Neuronal stem cell (in vitro differentiated cells): ENCODE measurements at regions not wholly inside any gene's neighbourhood (a gene's known extent, or its start where the extent isn't known, plus 50 kb on each side); places are given as distances from the start of the nearest gene placed in this dataset.

Experiments
- DNase-seq: peaks from one replicate; pipeline ENCODE4 v3.0.0-alpha.2; 2013; ENCODE audit warnings: low spot score
- H2AFZ ChIP-seq: one replicate; pipeline ENCODE4 v1.6.1; 2013; ENCODE audit warnings: mild to moderate bottlenecking, low read length, inconsistent platforms
- H2AK5ac ChIP-seq: 2 replicates; pipeline ENCODE4 v1.6.1; 2013; ENCODE audit warnings: low read depth, mild to moderate bottlenecking, inconsistent platforms, low read length, moderate library complexity, mixed read lengths
- H2BK120ac ChIP-seq: 2 replicates; pipeline ENCODE4 v1.6.1; 2013; ENCODE audit warnings: low read depth, mild to moderate bottlenecking, inconsistent platforms, low read length, moderate library complexity, mixed read lengths
- H2BK12ac ChIP-seq: one replicate; pipeline ENCODE4 v1.6.1; 2013; ENCODE audit warnings: low read length, inconsistent platforms
- H2BK15ac ChIP-seq: 2 replicates; pipeline ENCODE4 v1.6.1; 2013; ENCODE audit warnings: mild to moderate bottlenecking, low read length, inconsistent platforms, mixed read lengths
- H2BK5ac ChIP-seq: one replicate; pipeline ENCODE4 v1.6.1; 2013; ENCODE audit warnings: inconsistent platforms, mild to moderate bottlenecking, low read length, moderate library complexity
- H3K14ac ChIP-seq: one replicate; pipeline ENCODE4 v1.6.1; 2013; ENCODE audit warnings: low read length, inconsistent platforms
- H3K18ac ChIP-seq: 2 replicates; pipeline ENCODE4 v1.6.1; 2013; ENCODE audit warnings: low read length, inconsistent platforms
- H3K23ac ChIP-seq: 2 replicates; pipeline ENCODE4 v1.6.1; 2013; ENCODE audit warnings: low read depth, mild to moderate bottlenecking, mixed read lengths, low read length, inconsistent platforms; ENCODE audit not compliant: poor library complexity
- H3K27ac ChIP-seq: replicated peaks from 3 replicates; pipeline ENCODE4 v1.5.1; 2013; ENCODE audit warnings: low read length, inconsistent platforms
- H3K27me3 ChIP-seq, 3 experiments: 2 replicates each; pipeline ENCODE4 v1.6.1; 2013; ENCODE audit warnings: low read length in 3 of 3, mild to moderate bottlenecking in 2 of 3, inconsistent platforms in 1 of 3, low read depth in 1 of 3, mixed read lengths in 1 of 3, moderate library complexity in 1 of 3; ENCODE audit not compliant: control insufficient read depth in 3 of 3, insufficient read depth in 3 of 3
- H3K36me3 ChIP-seq, 2 donors: replicated peaks in 1 of 2; 2 replicates each; pipeline ENCODE4 v1.6.1; 2013; ENCODE audit warnings: low read length in 2 of 2; ENCODE audit not compliant: control insufficient read depth in 2 of 2, insufficient read depth in 2 of 2
- H3K4ac ChIP-seq: 2 replicates; pipeline ENCODE4 v1.6.1; 2013; ENCODE audit warnings: inconsistent platforms, mild to moderate bottlenecking, low read length, moderate library complexity
- H3K4me1 ChIP-seq, 2 donors: 1 replicate in 1 of 2; 2 replicates in 1 of 2; pipeline ENCODE4 v1.6.1; 2013; ENCODE audit warnings: low read length in 2 of 2, low read depth in 1 of 2; ENCODE audit not compliant: control insufficient read depth in 2 of 2, insufficient read depth in 1 of 2
- H3K4me2 ChIP-seq: one replicate; pipeline ENCODE4 v1.6.1; 2013; ENCODE audit warnings: mild to moderate bottlenecking, low read length, inconsistent platforms; ENCODE audit not compliant: insufficient read depth, poor library complexity, severe bottlenecking
- H3K4me3 ChIP-seq, 2 donors: 2 replicates each; pipeline ENCODE4 v1.5.1; 2013; ENCODE audit warnings: low read length in 2 of 2, mild to moderate bottlenecking in 2 of 2, inconsistent platforms in 1 of 2, moderate library complexity in 1 of 2
- H3K79me1 ChIP-seq: one replicate; pipeline ENCODE4 v1.6.1; 2013; ENCODE audit warnings: low read depth, mild to moderate bottlenecking, inconsistent platforms, low read length, moderate library complexity
- H3K9ac ChIP-seq: one replicate; pipeline ENCODE4 v1.6.1; 2013; ENCODE audit warnings: mild to moderate bottlenecking, low read depth, low read length, inconsistent platforms; ENCODE audit not compliant: poor library complexity
- H3K9me3 ChIP-seq, 2 donors: replicated peaks in 1 of 2; 2 replicates each; pipeline versions ENCODE3 to v1.6.1; 2013; ENCODE audit warnings: low read length in 2 of 2, mild to moderate bottlenecking in 2 of 2, inconsistent platforms in 1 of 2, low read depth in 1 of 2, mixed read lengths in 1 of 2, moderate library complexity in 1 of 2; ENCODE audit not compliant: control insufficient read depth in 2 of 2, insufficient read depth in 1 of 2
- H4K8ac ChIP-seq: one replicate; pipeline ENCODE4 v1.6.1; 2013; ENCODE audit warnings: low read depth, mild to moderate bottlenecking, inconsistent platforms, low read length, moderate library complexity
- H4K91ac ChIP-seq: one replicate; pipeline ENCODE4 v1.6.1; 2013; ENCODE audit warnings: low read length, low read depth, mild to moderate bottlenecking, inconsistent platforms; ENCODE audit not compliant: poor library complexity
- WGBS, 2 donors: extraction: QIAGEN DNeasy Blood & Tissue Kit; methylation state at CpG; one replicate each; pipeline ENCODE4 v1.1.7; 2013; ENCODE audit warnings: missing lambda C conversion rate in 2 of 2, mixed read lengths in 1 of 2; ENCODE audit not compliant: insufficient read length in 2 of 2, insufficient replicate concordance in 1 of 2; ENCODE audit errors: extremely low coverage in 2 of 2; 5-methylcytosine and 5-hydroxymethylcytosine counted together

- no peak overlapping the region for H2BK120ac ChIP-seq
- no peak overlapping the region for H4K8ac ChIP-seq
- no peak overlapping the region for H2AK5ac ChIP-seq
These were observed 88.5 kb upstream of the NDUFV2 start for GRCh38 chr18:9013926-9014373.

GRCh38 chr18:9015689-9016088 is 86.8 kb upstream of the NDUFV2 start:
- Histone ChIP-seq H3K18ac (no peak overlapping the region), H4K8ac (no peak overlapping the region)

More at GRCh38 chr18:9013926-9014373, 88.5 kb upstream of the NDUFV2 start:
- H2AFZ ChIP-seq = no peak overlapping the region
- H3K4me1 ChIP-seq = peaks cover 6 to 8% of the 10 kb centered on the region in 2 donors
- H3K27me3 ChIP-seq = peaks cover 0 to 7% (median 0%) of the 10 kb centered on the region in 3 experiments
- no peak overlapping the region for H3K4ac ChIP-seq
- H3K27ac ChIP-seq = no peak overlapping the region
- no peak overlapping the region for H2BK15ac ChIP-seq
- H3K36me3 ChIP-seq = no peaks in the 10 kb centered on the region
- H2BK5ac ChIP-seq = no peak overlapping the region
- no peak overlapping the region for H3K14ac ChIP-seq
- H4K91ac ChIP-seq = no peak overlapping the region
- no peak overlapping the region for H3K4me3 ChIP-seq
- H3K9me3 ChIP-seq = peaks cover 0 to 6% of the 10 kb centered on the region in 2 donors
- H2BK12ac ChIP-seq = no peak overlapping the region
- H3K79me1 ChIP-seq = no peaks in the 10 kb centered on the region
- DNase-seq = no peak
- no peak overlapping the region for H3K23ac ChIP-seq
- H3K4me2 ChIP-seq = no peak overlapping the region
- no peak overlapping the region for H3K9ac ChIP-seq
- no CpG with 5 or more reads among the region's 2 CpGs for WGBS, 2 donors
- H3K18ac ChIP-seq = no peak overlapping the region

GRCh38 chr18:9016633-9017166 is 85.8 kb upstream of the NDUFV2 start:
- peaks cover 6 to 8% of the 10 kb centered on the region in 2 donors for H3K4me1 ChIP-seq
- peak overlapping the region; percentile 90 for H2AFZ ChIP-seq
- H2BK5ac ChIP-seq = no peak overlapping the region
- H3K23ac ChIP-seq = no peak overlapping the region
- H3K18ac ChIP-seq = peak overlapping the region; percentile 81
- no peaks in the 10 kb centered on the region for H3K79me1 ChIP-seq
- no peak overlapping the region for H3K4ac ChIP-seq
- H3K36me3 ChIP-seq = no peaks in the 10 kb centered on the region
- no peak overlapping the region for H3K27ac ChIP-seq
- peak overlapping the region; percentile 8 for H2AK5ac ChIP-seq
- H3K14ac ChIP-seq = no peak overlapping the region
- no peak overlapping the region for H4K8ac ChIP-seq
- H2BK12ac ChIP-seq = no peak overlapping the region
- no CpG with 5 or more reads among the region's 16 CpGs for WGBS, 2 donors
- H3K9ac ChIP-seq = no peak overlapping the region
- no peak overlapping the region for H4K91ac ChIP-seq
- no peak overlapping the region for H2BK15ac ChIP-seq
- no peak overlapping the region for H3K4me3 ChIP-seq
- peaks cover 0 to 6% of the 10 kb centered on the region in 2 donors for H3K9me3 ChIP-seq
- H3K4me2 ChIP-seq = peak overlapping the region; percentile 15
- DNase-seq = no peak
- H3K27me3 ChIP-seq = peaks cover 0 to 7% (median 0%) of the 10 kb centered on the region in 3 experiments
- no peak overlapping the region for H2BK120ac ChIP-seq

More at GRCh38 chr18:9015689-9016088, 86.8 kb upstream of the NDUFV2 start:
- peaks cover 0 to 6% of the 10 kb centered on the region in 2 donors for H3K9me3 ChIP-seq
- H3K27me3 ChIP-seq = peaks cover 0 to 7% (median 0%) of the 10 kb centered on the region in 3 experiments
- H3K4me1 ChIP-seq = peaks cover 6 to 8% of the 10 kb centered on the region in 2 donors
- no peak overlapping the region for H2BK15ac ChIP-seq
- no peak overlapping the region for H2AK5ac ChIP-seq
- H3K4me3 ChIP-seq = no peak overlapping the region
- no peak overlapping the region for H2BK12ac ChIP-seq
- no peak overlapping the region for H2AFZ ChIP-seq
- H2BK5ac ChIP-seq = no peak overlapping the region
- H3K27ac ChIP-seq = no peak overlapping the region
- H3K36me3 ChIP-seq = no peaks in the 10 kb centered on the region
- H3K4ac ChIP-seq = no peak overlapping the region
- no peaks in the 10 kb centered on the region for H3K79me1 ChIP-seq
- no peak overlapping the region for H3K14ac ChIP-seq
- no peak overlapping the region for H3K23ac ChIP-seq
- no peak overlapping the region for H3K4me2 ChIP-seq
- no peak overlapping the region for H3K9ac ChIP-seq
- H4K91ac ChIP-seq = no peak overlapping the region
- H2BK120ac ChIP-seq = no peak overlapping the region
- no CpG with 5 or more reads among the region's 3 CpGs for WGBS, 2 donors
- no peak for DNase-seq

GRCh38 chr18:9017167-9017904 is 85.2 kb upstream of the NDUFV2 start:
- no CpG with 5 or more reads among the region's 34 CpGs for WGBS, 2 donors
- H2AK5ac ChIP-seq = peak overlapping the region; percentile 8
- H3K9ac ChIP-seq = no peak overlapping the region
- no peaks in the 10 kb centered on the region for H3K36me3 ChIP-seq
- no peak overlapping the region for H4K91ac ChIP-seq
- H3K18ac ChIP-seq = peak overlapping the region; percentile 81
- peak overlapping the region; percentile 15 for H3K4me2 ChIP-seq
- peak; percentile 29 for DNase-seq
- no peak overlapping the region for H3K23ac ChIP-seq
- no peak overlapping the region for H2BK120ac ChIP-seq
- H3K4me1 ChIP-seq = peaks cover 6 to 8% of the 10 kb centered on the region in 2 donors
- no peaks in the 10 kb centered on the region for H3K79me1 ChIP-seq
- no peak overlapping the region for H2BK15ac ChIP-seq
- H4K8ac ChIP-seq = no peak overlapping the region
- no peak overlapping the region for H3K4ac ChIP-seq
- H2BK12ac ChIP-seq = no peak overlapping the region
- no peak overlapping the region for H2BK5ac ChIP-seq
- peaks cover 0 to 7% (median 0%) of the 10 kb centered on the region in 3 experiments for H3K27me3 ChIP-seq
- no peak overlapping the region for H3K14ac ChIP-seq
- H2AFZ ChIP-seq = peak overlapping the region; percentile 90
- H3K4me3 ChIP-seq = no peak overlapping the region
- H3K9me3 ChIP-seq = peaks cover 0 to 6% of the 10 kb centered on the region in 2 donors
- no peak overlapping the region for H3K27ac ChIP-seq
